ENCODE measurements at regions not wholly inside any gene's neighbourhood (a gene's known extent, or its start where the extent isn't known, plus 50 kb on each side); places are given as distances from the start of the nearest gene placed in this dataset.

DNA sequence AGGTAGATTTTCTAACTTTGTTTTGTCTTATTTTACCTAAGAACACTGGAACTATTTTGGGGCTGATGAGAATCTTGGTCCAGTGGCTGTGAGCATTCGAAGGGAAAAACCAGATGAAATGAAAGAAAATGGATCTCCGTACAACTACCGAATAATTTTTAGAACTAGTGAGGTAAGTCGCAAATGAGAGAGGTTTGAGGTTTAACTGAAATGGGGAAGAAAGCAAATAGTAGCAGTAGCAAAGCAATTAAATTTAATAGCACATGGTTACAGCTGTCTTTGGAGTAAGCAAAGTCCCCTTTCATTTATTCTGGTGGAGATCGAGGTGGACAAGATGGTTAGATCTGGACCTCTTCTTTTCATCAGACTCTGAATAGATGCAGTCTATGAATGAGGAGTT is 313.5 kb upstream of the RGS6 start:
- TF ChIP-seq, protein P1, sequence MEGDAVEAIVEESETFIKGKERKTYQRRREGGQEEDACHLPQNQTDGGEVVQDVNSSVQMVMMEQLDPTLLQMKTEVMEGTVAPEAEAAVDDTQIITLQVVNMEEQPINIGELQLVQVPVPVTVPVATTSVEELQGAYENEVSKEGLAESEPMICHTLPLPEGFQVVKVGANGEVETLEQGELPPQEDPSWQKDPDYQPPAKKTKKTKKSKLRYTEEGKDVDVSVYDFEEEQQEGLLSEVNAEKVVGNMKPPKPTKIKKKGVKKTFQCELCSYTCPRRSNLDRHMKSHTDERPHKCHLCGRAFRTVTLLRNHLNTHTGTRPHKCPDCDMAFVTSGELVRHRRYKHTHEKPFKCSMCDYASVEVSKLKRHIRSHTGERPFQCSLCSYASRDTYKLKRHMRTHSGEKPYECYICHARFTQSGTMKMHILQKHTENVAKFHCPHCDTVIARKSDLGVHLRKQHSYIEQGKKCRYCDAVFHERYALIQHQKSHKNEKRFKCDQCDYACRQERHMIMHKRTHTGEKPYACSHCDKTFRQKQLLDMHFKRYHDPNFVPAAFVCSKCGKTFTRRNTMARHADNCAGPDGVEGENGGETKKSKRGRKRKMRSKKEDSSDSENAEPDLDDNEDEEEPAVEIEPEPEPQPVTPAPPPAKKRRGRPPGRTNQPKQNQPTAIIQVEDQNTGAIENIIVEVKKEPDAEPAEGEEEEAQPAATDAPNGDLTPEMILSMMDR (IDR thresholded peaks at IDR 0.05; ENCODE audit: low read depth, low read length) = no peak
- no peak for TF ChIP-seq POLR2A (IDR thresholded peaks at IDR 0.05; ENCODE audit: extremely low read depth, insufficient read length)

All from NB4 (cell line).